ENCODE measurements at regions not wholly inside any gene's neighbourhood (a gene's known extent, or its start where the extent isn't known, plus 50 kb on each side); places are given as distances from the start of the nearest gene placed in this dataset.

DNA sequence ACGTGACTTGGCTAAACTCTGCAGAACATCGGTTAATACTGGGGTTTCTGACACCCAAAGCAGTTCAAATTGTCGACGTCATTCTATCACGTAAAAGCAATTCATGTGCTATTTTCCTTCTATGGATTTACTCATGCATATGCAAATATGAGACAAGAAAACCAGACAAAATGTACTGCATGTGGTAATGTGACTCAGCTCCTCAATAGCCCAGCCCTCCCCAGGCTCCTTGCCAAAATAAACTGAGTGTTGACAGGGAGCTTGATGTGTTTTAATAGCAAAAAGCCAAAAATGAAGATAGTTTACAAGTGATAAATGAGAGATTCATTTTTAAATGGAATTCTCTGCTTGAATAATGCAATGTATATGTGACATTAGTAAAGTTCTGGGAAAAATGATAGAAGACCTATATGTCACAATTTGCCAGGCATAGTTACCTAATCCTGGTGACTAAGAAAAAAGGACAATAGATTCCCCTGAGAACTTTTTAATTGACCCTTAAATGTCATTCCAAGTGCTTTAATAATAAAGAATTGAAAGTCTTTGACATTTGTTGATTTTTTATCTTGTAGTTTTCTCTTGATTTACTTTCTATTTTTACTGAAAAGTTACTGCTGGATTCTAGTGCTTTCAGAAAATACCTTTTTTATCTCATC, 1700.6 kb upstream of the TENM3 start:
- no peak overlapping the region for H3K27ac ChIP-seq
- no peaks in the 10 kb centered on the region for H3K4me1 ChIP-seq (ENCODE audit: control insufficient read depth in 1 of 2, insufficient read depth in 1 of 2, low read depth in 1 of 2, low read length in 1 of 2)
- no peaks in the 10 kb centered on the region for H3K36me3 ChIP-seq
- H3K9me3 ChIP-seq, result no peaks in the 10 kb centered on the region
- no peak overlapping the region for H3K4me3 ChIP-seq (ENCODE audit: low read depth in 1 of 2, low read length in 1 of 2)
- H3K27me3 ChIP-seq, result no peaks in the 10 kb centered on the region
- TF ChIP-seq, protein P1, sequence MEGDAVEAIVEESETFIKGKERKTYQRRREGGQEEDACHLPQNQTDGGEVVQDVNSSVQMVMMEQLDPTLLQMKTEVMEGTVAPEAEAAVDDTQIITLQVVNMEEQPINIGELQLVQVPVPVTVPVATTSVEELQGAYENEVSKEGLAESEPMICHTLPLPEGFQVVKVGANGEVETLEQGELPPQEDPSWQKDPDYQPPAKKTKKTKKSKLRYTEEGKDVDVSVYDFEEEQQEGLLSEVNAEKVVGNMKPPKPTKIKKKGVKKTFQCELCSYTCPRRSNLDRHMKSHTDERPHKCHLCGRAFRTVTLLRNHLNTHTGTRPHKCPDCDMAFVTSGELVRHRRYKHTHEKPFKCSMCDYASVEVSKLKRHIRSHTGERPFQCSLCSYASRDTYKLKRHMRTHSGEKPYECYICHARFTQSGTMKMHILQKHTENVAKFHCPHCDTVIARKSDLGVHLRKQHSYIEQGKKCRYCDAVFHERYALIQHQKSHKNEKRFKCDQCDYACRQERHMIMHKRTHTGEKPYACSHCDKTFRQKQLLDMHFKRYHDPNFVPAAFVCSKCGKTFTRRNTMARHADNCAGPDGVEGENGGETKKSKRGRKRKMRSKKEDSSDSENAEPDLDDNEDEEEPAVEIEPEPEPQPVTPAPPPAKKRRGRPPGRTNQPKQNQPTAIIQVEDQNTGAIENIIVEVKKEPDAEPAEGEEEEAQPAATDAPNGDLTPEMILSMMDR (IDR thresholded peaks at IDR 0.05), result no peak

DNA sequence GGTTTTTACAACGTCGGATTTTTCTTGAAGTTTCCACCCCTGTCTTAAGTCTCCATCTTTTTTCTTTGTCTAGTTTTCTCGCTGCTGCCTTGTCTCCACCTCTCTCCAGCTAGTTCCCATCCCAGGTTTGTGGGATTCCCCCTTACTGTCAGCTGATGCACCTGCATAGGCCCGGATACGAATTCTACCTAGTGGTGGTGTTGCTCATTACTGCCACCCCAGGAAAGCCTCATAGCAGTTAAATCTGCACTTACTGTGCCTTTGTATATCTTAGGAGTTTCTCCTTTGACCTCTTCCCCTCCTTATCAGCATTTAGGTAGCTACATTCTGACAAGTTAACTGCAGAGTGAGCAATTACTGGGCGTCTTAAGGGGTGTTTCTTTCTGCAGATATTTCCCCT, 1693.1 kb upstream of the TENM3 start:
- no peak overlapping the region for H3K4me3 ChIP-seq (ENCODE audit: low read depth in 1 of 2, low read length in 1 of 2)
- no peaks in the 10 kb centered on the region for H3K36me3 ChIP-seq
- H3K4me1 ChIP-seq (ENCODE audit: control insufficient read depth in 1 of 2, insufficient read depth in 1 of 2, low read depth in 1 of 2, low read length in 1 of 2), result no peaks in the 10 kb centered on the region
- H3K9me3 ChIP-seq, result no peaks in the 10 kb centered on the region
- TF ChIP-seq, protein P1 (IDR thresholded peaks at IDR 0.05), result no peak
- H3K27ac ChIP-seq, result no peak overlapping the region
- H3K27me3 ChIP-seq, result no peaks in the 10 kb centered on the region

DNA sequence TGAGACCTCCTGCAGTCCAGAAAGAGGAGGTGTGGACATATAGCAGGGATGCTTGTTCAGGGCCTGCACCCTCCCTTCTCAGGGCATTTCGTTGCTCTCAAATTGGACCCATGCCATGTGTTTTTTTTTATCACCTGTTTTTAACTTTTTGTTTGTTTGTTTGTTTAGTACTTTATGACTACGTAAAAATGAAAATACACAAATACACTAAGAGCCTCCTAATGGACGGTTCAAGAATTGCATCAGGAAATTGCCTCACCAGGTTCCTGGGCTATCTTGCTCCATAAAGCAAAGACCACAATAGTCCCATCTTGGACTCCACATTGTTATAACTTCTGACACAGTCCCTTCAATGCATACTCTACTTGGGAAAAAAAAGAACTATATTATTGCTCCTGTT, 1685.9 kb upstream of the TENM3 start:
- Histone ChIP-seq H3K9me3 (no peaks in the 10 kb centered on the region), H3K27ac (no peak overlapping the region), H3K4me3 (ENCODE audit: low read depth in 1 of 2, low read length in 1 of 2) (no peak overlapping the region), H3K27me3 (no peaks in the 10 kb centered on the region), H3K36me3 (no peaks in the 10 kb centered on the region), H3K4me1 (ENCODE audit: control insufficient read depth in 1 of 2, insufficient read depth in 1 of 2, low read depth in 1 of 2, low read length in 1 of 2) (peaks cover 0 to 11% of the 10 kb centered on the region in 2 experiments)
- TF ChIP-seq, protein P1 (IDR thresholded peaks at IDR 0.05), result no peak

DNA sequence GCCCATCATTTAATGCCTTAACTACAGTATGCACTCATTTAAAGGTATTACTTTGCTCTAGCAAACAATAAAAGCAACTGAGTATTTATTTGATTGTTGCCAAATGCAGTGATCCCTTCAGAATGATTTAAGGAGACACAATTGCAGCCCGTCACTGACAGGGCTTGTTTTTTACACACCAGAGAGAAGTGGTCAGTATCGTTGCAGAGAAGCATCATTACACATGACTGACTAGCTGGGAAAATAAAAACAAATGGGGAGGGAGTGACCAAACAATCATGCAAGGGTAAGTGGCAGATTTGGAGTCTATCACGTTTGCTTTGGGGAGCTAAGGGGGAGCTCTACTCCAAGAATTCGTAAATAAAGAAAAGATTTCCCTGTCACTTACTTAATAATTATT, 1685.3 kb upstream of the TENM3 start:
- Histone ChIP-seq H3K9me3 (no peaks in the 10 kb centered on the region), H3K27ac (no peak overlapping the region), H3K27me3 (no peaks in the 10 kb centered on the region), H3K4me3 (ENCODE audit: low read depth in 1 of 2, low read length in 1 of 2) (no peak overlapping the region), H3K36me3 (no peaks in the 10 kb centered on the region), H3K4me1 (ENCODE audit: control insufficient read depth in 1 of 2, insufficient read depth in 1 of 2, low read depth in 1 of 2, low read length in 1 of 2) (peaks cover 0 to 11% of the 10 kb centered on the region in 2 experiments)
- TF ChIP-seq, protein P1 (IDR thresholded peaks at IDR 0.05), result no peak

GRCh38 chr4:180558427-180558826, 1684.8 kb upstream of the TENM3 start:
- Histone ChIP-seq H3K4me3 (ENCODE audit: low read depth in 1 of 2, low read length in 1 of 2) (no peak overlapping the region), H3K4me1 (ENCODE audit: control insufficient read depth in 1 of 2, insufficient read depth in 1 of 2, low read depth in 1 of 2, low read length in 1 of 2) (peaks cover 0 to 11% of the 10 kb centered on the region in 2 experiments), H3K27ac (no peak overlapping the region), H3K27me3 (no peaks in the 10 kb centered on the region), H3K36me3 (no peaks in the 10 kb centered on the region), H3K9me3 (no peaks in the 10 kb centered on the region)
- TF ChIP-seq, protein P1 (IDR thresholded peaks at IDR 0.05), result no peak
